Stimulated activated CD4-positive, alpha-beta T cell treated with anti-CD3 and anti-CD28 coated beads, Interleukin-4, amount 100 ng/mL, for 48 hours (primary cell): ENCODE measurements at regions not wholly inside any gene's neighbourhood (a gene's known extent, or its start where the extent isn't known, plus 50 kb on each side); places are given as distances from the start of the nearest gene placed in this dataset.
A peak's percentile ranks its signal among the peaks of the same experiment; 100 is the strongest.
"Not testable (repeated sequence)": the region's sequence is repeated elsewhere in the genome, so short reads cannot be mapped to it uniquely, and the experiment has no call there.

Source experiments
- DNase-seq, 2 donors: peaks; one replicate each; pipeline ENCODE4 v3.0.0-alpha.2; 2020; ENCODE audit warnings: low read depth in 2 of 2

DNA sequence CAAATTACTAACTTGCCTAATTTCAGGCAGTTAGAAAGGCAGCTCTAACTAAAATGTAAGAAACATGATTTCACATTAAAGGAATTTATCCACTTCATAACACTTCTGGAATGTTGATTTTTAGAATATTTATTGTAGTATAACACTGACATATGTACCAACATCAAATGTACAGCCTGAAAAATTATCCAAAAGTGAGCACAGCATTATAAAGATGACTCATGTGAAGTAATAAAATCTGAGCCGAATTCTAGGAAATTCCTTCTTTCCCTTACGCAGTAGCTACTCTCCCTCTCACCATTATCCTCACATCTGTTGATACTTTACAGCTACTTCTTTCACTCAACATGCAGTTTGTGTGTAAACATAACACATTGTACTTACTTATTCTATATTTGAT, 610.6 kb downstream of the ZWINT start:
- no peak for DNase-seq

DNA sequence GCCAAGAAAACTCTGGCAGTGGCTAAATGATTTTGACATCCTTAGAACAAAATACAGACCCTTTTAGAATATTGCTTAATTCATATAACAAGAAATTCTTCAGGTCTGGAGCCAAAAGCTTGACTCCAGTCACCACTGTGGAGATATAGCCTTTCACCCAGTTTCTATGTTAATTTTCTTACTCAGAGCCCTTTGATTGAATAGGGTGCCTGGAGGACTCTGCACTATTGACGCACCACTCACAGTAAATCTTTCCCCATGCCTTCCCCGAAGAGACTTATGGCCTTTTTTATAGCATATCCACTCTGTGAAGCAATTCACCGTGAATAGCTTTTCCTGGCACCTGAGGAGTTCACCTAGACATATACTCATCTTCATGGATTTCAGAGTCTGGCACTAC, 613.8 kb downstream of the ZWINT start:
- DNase-seq: no peak

DNA sequence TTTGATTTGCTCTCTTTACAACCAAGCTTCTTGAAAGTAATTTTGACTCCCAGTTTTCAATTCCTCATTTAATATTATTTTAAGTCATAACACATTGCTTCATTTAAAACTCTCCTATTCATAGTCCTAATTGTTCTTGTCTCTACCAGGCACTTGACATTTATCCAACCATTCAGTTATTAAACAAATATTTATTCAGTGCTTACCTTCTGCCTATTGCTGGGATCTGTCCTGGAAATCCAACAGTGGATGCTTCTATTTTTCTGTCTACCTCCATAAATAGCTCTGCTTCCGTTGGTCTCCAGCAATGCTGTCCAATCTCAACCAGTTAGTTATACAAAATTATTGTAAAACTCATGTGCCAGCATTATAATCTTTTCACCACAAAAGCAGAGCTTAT, 615.1 kb downstream of the ZWINT start:
- no peak for DNase-seq

DNA sequence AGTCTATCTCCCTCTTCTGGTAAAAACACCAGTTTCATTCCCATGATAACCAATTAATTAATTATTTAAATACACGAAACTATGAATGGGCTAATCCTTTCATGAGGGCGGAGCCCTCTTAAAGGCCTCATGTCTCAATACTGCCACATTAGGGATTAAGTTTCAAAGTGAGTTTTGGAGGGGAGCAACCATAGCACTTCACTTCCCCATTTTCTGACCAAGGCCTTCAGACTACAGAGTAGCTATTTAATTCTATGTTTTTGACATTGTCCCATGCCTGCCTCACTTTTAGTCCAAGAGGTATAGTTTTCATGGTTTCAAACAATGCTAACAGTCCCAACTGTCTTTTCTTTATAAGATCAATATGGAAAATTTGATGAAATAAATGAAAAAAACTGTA, 618.6 kb downstream of the ZWINT start:
- DNase-seq: no peak

DNA sequence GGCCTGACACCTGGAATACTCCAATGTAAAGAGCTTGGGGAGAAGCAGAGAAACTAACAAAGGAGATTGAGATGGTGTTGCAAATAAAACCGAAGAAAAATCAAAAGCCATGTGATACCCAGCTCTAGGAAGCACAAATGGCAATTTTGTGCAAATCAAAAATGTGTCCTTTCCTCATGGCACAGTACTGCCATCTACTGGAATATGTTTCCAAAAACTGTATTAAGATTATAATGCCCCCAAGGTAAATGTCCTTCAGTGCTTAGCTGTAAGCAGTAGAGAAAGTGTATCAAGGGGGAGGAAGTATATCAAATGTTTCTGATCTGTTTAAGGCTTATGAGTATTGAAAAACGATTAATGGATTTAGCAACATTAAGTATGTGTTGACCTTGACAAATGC, 620.3 kb downstream of the ZWINT start:
- DNase-seq: not testable (repeated sequence)

DNA sequence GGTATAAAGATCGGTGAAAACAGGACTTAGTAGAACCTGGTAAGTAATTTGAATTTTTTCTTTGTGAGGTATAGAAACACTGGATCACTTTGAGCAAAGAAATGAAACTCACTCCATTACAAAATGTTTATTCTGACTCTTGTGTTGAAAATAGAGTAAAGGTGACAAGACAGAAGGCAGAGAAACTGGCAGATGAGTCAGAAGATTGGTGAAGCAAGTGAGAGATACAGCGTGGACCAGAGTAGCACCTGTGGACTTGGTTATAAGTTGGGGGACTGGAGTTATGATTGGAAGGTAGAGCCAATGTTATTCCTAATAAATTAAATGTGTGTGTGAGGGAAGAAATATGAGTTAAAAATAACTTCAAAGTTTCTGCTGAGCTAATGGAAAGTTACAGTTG, 620.9 kb downstream of the ZWINT start:
- DNase-seq: no peak

DNA sequence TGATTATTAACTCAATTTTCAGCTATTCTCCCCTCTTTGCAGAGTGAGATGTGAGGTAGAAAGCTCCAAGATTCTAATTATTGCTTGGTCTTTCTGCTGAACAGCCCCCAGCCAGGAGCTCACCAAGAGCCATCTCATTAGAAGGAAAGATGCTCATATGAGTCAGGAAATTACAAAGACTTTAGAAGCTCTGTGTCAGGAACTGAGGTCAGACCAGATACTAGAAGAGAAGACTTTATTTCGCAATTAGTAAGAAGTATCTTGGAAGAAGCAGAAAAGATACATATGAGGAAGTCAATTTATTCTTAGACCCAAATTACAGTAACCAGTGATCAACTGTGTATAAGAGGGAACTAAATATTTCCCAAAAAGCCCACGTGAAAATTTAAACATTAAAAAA, 626.9 kb downstream of the ZWINT start:
- no peak for DNase-seq

DNA sequence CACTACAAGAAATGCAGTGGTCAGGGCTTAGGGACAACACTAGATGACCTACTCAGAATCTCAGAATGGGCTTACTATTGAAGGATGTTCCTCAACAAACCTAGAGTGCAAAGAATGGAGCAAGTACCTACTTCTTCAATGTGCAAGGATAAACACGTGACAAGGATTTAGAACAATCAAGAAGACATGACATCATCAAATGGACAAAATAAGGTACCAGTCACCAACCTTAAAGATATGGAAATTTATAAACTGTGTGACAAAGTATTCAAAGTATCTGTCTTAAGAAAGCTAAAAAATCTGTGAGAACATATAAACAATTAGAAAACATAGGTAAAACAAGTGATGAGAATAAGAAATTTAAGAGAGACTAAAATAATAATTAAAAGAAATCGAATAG, 656.1 kb downstream of the ZWINT start:
- no peak for DNase-seq

DNA sequence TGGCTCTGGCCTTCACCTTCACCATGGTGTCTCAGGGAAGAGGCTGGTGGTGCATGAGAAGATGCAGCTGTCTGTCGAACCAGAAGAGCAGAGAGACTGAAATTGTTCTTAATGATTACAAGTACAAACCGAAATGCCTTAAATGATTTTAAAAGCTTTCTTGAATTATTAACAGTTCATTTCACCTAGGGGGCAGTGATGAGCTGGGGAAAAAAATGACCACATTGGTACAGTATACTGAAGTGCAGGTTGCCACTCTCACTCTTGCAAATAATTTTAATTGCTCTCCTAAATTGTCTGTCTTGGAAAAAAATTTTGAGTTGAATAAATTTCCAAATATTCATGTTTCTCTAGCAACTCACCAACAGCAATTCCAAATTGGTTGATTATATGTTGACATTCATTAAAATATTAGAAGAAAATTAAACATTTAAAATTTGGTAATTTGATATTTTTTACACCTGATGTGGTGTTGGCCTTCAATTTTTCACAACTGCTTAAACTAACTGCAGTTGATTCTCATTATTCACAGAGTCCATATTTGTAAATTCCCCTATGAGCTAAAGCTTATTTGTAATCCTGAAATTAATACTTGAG, 692.6 kb downstream of the ZWINT start:
- no peak for DNase-seq

DNA sequence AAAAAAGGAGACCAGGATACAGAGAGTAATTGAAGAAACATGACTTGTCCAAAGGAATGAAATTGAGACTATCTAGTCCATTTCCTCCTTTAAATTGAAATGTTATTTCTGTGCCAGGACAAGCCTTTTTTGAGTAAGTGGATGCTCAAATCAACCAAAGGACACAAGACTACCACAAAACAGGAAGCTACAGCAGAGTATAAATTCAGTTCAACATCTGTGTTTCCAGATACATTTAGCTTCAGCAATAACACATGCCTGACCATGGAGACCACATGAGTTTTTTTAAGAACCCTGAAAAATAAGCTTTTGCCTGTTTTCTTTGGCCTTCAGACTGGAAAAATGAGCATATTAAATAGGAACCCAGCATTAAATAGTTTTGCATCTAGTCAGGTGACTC, 707.5 kb downstream of the ZWINT start:
- no peak for DNase-seq

DNA sequence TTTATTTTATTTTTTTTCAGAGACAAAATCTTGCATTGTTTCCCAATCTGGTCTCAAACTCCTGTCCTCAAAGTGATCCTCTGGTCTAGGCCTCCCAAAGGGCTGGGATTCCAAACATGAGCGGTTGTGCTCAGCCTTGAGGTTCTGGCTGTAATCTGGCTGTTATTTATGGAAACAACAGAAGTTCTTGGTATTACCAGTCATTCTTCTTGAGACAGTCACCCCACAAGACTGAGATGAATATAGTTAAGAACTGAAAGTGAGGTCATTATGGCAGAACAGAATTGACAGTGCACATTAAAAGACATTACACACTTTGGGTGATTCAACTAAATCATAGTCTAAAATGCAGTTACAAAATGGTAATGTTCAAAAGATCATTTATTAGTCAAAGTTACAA, 719.5 kb downstream of the ZWINT start:
- DNase-seq: no peak

DNA sequence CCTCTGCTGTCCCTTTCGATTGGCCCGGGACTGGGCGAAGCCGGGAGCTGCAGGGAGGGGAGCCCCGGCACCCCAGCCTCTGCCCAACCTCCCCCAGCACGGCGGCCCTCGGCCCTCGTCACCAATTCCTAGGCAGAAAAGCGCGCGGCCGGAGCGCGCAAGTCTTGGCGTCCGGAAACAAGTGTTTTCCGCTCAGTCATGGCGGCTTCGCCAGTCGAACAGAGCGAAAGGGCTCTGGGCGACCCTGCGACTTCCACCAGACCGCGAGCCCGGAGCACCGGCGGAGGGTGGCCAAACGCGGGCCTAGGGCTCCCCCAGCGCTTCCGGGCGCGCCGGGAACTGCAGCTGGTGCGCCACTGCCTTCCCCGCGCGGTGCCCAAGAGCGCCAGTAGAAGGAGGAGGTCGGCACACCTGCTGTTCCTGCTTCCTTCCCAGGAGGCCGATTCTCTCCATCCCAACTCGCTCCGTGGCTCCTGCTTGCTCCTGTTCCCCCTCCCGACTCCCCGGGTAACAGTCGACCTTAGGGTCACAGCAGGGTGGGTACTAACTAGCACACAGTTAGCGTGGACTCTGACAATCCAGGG, 729.9 kb downstream of the ZWINT start:
- DNase-seq: peak; percentile 7 to 18

DNA sequence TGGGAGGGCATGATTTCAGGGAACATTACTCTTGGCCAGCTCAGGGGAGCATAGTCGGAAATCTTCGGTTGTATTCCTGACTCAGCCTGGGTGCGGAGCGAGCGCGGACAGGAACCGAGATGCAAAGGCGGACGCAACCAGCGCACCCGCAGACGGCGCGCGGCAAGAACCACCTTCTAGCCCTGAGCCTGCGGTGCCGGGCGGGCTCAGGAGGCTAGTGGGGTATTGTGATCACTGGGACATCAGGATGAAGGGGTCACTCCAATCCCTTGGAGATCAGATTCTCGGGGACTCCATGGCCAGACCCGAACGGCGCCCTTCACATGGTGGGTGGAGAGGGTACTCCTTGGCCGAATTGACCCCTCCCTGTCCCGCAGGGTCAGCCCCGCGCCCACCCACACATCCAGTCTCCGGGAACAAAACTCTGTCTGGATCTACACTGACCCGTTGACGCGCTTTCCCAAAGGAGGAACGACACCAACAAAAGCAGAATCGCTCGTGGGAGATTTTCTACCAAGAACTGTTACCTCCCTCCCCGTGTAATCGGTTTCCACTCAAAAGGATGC, 730.5 kb downstream of the ZWINT start:
- DNase-seq: no peak

DNA sequence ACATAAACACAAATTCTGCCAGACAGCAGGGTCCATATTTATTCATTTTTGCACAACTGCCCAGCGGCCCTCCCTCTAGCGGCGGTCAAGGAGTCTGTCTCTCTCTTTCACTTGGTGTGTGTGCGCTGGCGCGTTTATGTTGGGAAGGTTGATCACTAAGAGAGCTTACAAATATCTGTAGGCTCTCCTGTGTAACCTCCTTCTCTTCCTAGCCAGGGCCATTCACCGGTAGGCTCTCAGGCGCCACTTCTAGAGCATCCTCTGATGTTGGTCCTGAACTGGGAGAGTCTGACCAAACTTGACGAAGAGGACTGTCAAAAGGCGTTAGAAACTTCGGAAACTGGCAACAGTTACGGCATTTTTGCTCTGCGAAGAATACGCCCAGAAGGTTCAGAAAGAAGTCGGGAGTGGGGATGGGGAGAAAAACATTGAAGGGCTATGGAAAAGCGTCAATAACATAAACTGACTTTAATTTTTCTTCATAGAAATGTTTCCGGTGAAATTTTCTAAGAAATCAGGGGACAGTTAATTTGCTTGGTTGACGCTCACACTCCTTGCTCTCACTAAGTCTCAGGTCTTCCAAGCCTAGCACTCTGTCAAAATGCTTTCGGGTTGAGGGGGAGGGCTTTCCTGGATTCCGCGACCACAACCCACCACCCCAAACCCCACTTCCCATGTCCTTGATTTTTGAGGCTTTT, 731.1 kb downstream of the ZWINT start:
- DNase-seq: no peak

DNA sequence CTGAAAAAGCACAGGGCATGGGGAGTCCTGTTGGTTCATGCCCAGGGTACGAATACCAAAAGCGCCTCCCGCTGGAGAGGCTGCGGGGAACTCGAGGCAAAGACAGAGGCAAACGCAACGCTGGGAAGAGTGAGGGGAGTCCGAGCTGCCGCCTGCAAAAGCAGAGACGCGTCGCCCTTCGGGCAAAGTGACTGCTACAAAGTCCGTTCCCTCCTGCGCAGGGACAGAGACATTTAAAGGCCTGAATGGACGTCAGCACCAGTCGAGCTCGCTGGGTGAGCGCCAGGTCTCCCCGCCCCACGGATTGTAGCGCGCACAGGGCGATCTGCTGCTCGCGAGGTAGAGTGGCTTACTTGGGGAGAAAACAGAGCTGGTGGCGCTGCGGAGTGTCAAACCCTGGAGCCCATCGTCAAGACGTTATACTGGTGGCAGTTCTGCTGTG, 732.8 kb downstream of the ZWINT start:
- DNase-seq: no peak

DNA sequence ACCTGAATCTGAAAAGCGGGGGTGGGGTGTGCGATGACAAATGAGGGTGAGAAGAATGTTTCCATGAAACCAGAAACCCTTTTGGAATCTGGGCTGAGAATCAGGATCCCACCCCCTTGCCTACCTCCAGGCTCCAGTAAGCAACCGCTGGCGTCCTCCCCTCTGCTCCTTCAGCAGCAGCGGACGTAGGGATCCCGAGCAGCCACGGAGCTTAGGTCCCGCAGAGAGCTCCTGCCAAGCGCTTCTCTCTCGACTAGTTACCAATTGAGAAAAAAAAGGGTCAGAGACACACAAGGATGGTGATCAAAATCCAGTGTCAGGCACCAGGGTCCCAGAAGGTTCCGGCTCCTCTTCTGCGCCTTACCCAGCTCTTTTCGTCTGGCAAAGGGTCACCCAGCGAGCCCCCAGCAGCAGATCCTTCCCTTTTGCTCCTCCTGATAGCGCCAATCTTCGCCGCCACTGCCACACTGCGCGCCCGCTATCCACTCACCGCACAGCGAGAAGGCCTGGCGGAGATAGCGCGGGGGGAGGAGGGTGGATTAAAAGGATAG, 733.5 kb downstream of the ZWINT start:
- no peak for DNase-seq

DNA sequence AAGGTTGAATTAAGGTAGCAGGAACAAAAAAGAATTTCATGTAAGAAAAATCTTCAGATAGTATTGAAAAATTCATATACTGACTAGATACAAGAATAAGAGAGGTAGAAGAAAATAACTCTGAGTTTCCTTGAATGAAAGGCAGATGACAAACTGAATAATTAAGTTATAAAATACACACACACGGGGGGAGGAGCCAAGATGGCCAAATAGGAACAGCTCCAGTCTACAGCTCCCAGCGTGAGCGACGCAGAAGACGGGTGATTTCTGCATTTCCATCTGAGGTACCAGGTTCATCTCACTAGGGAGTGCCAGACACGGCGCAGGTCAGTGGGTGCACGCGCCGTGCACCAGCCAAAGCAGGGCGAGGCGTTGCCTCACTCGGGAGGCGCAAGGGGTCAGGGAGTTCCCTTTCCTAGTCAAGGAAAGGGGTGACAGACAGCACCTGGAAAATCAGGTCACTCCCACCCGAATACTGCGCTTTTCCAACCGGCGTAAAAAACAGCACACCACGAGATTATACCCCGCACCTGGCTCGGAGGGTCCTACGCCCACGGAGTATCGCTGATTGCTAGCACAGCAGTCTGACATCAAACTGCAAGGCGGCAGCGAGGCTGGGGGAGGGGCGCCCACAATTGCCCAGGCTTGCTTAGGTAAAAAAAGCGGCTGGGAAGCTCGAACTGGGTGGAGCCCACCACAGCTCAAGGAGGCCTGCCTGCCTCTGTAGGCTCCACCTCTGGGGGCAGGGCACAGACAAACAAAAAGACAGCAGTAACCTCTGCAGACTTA, 759.2 kb downstream of the ZWINT start:
- DNase-seq: not testable (repeated sequence)

DNA sequence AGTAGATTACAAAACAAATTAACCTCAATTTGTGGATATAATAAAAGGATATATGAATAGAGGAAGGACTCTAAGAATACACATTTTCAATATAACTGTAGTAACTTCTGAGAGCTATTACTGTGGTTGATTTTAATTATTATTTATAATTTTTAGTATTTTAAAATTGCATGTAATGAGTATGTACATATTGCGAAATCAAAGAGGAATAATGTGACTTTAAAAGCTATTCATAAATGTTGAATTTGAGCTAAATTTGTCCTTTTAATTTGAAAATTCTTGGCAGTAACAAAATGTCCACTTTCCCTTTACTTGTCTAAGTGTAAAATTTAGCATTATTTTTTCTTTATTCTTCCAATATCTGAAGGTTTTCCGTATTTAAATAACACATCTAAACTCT, 750.6 kb upstream of the PCDH15 start:
- DNase-seq: no peak

DNA sequence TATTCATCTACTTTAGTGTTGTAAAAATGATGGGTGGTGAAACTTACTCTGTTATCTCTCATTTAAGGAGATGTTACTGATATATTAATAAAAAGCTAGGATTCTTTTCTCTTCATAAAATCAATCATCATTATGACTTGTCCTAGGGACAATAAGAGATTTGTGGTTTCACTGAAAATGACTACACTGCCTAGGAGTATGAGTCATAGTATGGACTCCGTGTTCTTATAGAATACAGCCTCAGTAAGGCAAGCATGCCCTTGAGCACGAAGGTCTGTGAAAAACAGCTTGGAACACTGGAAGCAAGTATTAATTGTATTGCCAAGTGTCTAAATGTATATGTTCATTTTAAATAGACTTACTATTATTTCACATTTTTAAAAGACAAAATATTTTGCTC, 749.2 kb upstream of the PCDH15 start:
- DNase-seq: no peak

DNA sequence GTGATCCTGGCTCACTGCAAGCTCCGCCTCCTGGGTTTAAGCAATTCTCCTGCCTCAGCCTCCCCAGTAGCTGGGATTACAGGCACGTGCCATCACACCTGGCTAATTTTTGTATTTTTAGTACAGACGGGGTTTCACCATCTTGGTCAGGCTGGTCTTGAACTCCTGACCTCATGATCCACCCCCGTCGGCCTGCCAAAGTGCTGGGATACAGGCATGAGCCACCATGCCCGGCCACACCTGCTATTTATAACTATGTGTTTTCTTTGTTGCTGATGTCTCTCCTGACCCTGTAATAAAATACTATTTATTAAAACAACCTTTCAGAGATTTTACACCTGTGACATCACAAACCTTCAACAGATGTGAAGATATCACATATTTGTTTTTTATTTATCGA, 736.5 kb upstream of the PCDH15 start:
- not testable (repeated sequence) for DNase-seq

DNA sequence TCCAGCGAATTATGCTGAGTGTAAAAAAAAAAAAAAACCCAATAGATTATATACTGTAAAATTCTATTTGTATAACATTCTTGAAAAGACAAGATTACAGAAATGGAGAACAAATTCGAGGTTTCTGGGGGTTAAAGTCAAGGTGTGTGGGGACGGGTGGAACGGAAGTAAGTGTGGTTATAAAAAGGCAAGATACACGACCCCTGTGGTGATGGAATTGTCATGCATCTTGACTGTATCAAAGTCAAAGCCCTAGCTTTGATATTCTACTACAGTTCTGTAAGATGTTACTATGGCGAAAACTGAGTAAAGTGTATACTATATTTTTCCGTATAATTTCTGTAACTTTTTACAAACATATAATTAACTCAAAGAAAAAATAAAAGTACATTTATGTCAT, 718.2 kb upstream of the PCDH15 start:
- DNase-seq: no peak

DNA sequence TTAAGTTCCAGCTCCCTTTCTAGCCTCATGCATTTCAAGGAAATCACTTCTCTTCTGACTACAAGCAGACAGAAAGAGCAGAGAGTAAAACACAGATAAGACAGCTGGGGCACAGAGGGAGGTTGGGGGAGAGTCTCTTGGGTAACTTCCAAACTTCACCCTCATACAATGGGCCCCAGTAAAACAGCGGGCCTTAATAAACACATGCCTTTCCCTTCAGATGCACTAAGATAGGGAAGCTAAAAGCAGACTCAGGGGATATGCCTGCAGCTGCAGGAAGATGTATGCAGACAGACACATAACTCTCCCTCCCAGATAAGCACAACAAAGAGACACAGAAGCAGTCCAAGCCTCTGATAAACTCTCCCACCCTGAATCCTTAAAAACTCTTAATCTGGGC, 717.4 kb upstream of the PCDH15 start:
- DNase-seq: not testable (repeated sequence)
